CD4-positive, alpha-beta T cell treated with Interleukin-17A for 1 hour (primary cell): ENCODE measurements at regions not wholly inside any gene's neighbourhood (a gene's known extent, or its start where the extent isn't known, plus 50 kb on each side); places are given as distances from the start of the nearest gene placed in this dataset.
"Not testable (repeated sequence)": the region's sequence is repeated elsewhere in the genome, so short reads cannot be mapped to it uniquely, and the experiment has no call there.

Experiments
- DNase-seq: peaks from one replicate; pipeline ENCODE4 v3.0.0-alpha.2; 2020

DNA sequence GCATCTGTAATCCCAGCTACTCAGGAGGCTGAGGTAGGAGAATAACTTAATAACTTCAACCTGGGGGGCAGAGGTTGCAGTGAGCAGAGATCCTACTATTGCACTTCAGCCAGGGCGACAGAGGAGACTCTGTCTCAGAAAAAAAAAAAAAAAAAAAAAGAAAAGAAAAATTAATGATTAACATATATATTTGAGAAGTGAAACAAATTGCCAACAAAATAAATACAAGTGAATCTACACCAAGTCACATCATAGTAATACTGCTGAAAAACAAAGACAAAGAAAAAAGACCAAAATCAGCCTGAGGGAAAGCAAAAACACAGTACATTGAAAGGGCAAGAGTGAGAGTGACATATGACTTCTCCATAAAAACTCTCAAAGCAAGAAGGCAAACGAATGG is 123.7 kb downstream of the CASP12 start:
- DNase-seq = no peak

DNA sequence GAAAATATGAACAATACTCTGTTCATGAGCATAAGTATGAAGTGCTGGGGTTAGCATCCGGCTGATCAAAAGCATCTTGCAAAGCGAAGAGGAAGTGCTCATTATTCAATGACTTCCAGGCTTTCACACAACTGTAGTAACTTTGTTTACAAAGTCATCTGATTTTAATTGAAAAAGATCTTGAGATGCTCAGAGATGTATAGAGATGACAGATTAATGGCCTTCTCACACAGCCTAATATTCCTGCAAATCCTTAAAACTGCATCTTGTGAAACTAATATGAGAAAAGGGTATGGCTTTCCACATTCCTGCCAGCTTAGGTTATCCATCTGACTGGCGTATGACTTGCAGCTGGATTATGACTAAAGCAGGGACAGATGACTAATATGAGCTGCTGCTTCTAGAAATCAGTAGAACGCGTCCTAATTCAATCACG is 125.4 kb downstream of the CASP12 start:
- peak; percentile 22 for DNase-seq

DNA sequence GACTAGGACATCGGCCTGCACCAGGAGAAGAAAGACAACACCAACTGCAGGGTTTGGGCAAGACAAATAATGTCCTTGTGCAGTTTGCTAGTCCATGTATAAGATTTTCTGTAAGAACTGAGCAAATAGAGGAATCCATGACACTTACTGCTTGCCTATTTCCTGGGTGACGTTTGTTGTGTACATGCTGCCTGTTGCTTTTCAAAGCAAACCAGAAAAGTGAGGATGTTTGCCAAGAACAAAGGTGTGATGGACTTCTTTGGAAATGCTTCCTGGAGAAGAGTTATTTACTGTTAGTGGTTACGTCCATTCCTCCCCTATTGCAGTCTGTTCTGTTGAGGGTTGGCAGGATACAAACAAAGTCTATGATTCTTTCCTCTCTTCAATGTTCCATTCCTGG is 126.5 kb downstream of the CASP12 start:
- no peak for DNase-seq

DNA sequence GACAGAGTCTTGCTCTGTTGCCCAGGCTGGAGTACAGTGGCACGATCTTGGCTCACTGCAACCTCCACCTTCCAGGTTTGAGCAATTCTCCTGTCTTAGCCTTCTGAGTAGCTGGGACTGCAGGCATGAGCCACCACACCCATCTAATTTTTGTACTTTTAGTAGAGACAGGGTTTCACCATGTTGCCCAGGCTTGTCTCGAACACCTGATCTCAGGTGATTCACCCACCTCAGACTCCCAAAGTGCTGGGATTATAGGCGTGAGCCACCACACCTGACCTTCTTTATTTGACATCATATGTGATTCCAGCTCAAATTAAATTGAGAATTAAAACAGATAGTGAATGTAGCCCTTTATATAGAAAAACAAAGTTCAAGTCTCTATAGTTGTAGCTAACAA is 127.2 kb downstream of the CASP12 start:
- DNase-seq = not testable (repeated sequence)

DNA sequence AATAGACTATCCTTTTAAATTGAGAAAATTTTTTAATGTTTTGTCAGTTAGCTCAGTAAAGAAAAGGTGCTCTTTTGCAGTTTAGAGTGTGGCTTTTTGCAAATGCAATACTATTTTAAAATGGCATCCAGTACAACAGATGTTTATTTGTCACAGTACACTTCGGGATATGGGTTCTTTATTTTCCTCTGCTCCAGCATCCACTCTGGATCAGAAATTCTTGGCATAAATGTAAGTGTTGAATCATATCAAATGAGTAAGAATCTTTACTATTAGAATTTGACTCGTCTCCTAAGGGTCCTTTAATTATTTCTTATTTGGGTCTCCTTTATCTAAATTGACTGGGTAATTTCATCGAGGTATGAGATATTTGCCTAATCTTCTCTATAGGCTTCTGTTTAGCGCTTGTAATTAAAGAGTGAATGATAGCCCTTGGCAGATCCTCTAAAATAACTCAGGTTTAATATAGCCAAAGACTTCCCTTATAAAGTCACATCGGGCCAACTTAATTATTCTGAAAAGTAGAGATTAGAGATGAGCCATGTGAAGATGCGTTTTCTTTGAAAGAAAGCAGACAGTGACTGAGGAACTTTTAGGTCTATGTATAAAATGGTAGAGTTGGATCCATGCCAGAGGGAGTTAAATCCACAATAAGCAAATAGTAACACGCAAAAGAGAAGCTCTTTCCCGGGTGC is 132.7 kb downstream of the CASP12 start:
- DNase-seq = no peak

DNA sequence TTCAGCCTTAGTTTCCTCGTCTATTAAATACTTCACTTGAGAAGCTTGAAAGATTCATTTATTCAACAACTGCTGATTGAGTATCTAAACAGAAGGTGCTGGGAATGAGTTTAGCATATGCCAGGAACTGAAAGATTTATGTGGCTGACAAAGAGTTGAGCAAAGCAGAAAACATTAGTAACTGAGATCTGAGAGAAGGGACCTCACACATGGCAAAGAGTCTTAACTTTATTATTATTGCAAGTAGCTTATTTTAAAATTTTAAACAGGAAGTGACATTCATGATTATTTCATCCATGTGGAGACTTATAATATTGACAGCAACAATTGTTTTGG is 133.6 kb downstream of the CASP12 start:
- no peak for DNase-seq

DNA sequence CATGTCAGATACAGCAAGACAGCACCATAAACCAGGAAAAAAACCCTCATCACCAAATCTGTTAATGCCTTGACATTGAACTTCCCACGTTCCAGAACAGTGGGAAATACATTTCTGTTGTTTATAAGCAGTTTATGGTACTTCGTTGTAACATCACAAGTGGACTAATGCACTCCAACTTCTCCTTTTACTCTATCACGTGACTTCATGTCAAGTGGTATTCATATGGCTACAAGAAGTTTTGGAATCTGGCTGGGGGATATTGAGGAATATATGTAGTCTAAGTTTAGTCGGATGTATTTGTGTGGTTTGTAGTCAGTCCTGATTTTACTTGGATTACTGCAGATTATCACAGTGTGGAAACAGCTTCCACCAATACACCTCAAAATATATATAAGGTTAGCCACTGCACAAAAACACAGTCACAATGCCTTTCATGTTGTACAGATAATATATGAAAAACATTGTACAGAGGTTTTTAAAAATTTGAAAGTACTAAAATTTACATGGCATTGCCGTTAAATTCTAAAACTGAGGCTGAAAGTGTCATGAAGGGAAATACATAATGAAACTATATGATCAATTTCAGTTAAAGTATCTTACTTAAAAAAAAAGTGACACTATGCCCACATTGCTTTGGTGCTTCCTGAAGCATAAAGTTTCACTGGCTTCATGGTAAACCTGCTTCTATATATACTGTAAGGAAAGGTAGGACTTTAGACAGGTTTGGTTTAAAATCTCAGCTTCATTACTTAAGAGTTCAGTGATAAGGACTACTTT is 134.1 kb downstream of the CASP12 start:
- DNase-seq = no peak

DNA sequence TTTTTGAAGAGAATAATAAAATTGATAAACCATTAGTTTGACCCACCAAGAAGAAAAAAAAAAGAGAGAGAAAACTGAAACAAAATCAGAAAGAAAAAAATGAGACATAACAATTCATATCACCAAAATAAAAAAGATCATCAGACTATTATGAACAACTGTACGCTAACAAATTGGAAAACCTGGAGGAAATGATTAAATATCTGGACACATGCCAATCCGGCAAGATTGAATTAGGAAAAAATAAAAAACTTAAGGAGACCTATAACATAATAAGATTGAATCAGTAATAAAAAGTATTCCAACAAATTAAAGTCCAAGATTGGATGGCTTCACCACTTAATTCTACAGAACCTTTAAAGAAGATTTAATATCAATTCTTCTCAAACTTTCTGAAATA is 136.7 kb downstream of the CASP12 start:
- no peak for DNase-seq

DNA sequence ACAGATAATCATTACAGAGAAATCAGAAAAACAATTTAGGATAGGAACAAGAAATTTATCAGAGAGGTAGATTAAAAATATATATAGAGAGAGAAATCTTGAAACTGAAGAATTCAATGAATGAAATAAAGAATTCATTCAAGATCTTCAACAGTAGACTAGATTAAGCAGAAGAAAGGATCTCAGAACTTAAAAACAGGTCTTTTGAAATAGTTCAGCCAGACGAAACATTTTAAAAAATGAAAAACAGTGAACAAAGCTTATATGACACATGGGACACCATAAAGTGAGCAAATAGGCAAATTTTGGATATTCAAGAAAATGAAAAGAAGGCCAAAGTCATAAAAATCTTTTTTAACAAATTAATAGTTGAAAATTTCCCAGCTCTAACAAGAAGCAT is 138.8 kb downstream of the CASP12 start:
- no peak for DNase-seq

DNA sequence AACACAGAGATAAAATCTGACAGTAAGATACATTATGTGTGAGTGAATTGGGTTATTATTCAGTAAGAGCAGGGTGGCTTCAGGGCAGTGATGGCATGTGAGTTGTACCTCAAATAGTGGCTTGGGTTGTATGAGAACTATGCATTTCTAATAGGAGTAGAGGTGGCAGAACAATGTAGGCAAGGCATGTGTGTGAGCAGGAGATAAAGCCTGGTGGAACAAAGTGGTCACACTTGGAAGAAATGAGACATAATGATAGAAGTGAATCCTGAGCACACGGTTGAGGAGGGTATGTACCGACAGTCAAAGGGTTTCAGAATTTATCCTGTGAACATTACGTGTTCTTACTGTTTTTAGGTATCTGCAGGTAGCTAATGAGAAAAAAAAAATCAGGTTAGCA is 159.3 kb downstream of the CASP12 start:
- no peak for DNase-seq

DNA sequence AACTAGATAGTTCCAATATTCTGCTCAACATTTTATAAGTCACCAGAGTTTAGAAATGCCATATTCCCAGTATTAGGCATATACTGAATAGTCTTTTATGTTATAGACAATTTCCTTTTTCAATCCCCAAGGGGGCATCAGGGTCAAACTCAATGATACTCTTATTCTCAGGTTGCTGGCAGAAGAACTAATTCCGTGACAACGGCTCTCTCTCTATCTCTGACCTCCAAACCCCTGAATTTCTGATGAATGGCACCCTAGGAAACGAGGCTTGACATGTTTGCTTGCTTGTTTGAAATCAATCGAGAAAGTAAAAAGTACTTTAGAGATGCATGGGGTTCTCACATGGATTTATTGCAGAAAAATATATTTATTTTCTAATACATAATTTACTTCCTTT is 160.1 kb downstream of the CASP12 start:
- DNase-seq = no peak

DNA sequence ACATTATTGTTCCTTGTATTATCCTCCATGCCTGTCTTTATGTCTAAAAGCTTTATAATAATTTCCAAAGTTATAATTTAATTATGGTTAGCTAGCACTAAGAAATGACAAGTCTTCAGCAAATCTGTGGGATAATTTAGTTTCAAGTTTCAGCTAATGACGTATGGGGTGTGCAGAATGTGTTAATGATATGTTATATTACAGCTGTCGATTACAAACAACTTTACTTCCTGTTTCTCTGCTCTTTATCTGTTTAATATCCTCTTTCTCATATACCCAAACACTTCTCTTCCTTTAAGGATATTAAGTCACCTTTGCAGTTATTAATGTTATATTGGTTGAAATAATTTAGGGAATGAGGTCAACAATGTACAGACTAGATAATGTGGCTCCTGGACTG is 161.8 kb downstream of the CASP12 start:
- DNase-seq = peak; percentile 12

DNA sequence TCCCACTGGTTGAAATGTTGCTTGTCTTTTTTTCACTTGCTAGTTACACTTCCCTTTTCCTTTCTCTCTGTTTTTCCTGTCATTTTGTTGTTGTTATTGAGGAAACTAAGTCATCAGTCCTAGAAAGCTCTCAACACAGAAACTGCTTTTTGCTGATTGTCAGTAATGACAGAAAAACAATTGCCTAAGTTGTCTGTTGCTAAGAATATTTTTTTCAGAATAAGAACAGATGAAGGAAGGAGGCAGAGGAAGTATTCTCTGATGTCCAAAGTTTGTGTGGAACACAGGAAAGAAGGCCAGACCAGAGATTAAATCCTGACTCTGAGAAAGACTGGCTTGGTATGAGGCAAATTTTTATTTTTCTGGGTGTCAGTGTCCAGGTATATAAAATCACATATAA is 163.3 kb downstream of the CASP12 start:
- no peak for DNase-seq

DNA sequence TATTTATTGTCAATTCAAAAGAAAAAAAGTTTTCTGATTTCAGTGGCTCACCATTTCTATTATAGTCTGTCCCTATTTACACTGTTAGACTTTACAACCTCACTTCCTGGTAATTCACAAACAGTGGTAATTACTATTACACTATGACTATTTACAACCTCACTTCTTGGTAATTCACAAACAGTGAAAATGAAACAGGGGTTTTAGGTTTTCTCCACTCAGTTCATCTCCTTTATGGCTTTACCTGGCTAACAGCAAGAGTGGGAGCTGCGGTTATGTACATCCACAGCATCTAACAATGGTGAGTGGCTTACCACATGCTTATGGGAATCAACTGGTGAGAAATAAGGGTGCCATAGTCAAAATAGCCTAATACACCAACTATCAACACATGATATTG is 166.4 kb downstream of the CASP12 start:
- no peak for DNase-seq

DNA sequence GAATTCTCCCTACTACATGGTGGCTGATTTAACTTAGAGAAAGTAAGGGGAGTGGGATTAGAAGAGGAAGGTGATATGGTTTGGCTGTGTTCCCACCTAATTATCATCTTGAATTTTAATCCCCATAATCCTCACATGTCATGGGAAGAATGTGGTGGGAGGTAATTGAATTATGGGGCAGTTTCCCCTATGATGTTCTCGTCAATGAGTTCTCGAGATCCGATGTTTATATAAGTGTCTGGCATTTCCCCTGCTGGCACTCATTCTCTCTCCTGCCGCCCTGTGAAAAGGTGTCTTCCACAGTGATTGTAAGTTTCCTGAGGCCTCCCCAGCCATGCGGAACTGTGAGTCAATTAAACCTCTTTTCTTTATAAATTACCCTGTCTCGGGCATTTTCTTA is 169.3 kb downstream of the CASP12 start:
- DNase-seq = no peak

DNA sequence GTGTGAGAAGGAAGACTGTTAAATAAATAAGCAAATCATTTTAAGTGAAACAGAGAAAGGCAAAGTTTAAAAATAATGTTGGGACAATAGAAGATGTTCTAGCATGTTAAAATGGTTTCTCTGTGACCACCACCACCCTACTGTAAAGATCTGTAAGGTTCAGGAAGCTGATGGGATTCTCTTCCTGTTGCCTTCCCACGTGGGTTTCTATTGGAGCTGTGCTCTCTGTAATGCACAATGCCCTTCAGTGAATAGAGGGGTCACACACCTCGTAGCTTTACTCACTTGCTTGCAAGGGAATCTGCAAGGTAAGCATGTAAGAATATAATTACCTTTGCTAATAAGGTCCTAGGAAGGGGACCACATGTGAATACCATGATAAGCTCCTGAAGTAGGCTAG is 170.5 kb downstream of the CASP12 start:
- DNase-seq = no peak

DNA sequence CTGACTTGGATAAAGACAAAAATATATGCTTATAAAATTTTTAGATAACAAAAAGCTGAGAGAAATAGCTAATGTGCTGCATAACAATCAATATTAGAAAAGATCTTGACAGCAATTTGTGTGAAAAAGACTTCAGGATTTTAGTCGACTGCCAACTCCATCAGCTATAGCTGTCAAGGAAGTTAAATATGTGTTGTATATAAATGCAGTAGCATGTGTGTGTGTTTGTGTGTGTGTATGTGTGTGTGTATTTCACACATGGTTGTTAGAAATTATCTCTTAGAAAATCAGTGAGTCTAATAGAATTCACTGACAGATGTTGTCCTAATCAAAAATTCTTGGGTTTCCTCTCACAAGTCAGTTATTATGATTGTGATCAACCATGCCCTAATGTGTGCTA is 171.2 kb downstream of the CASP12 start:
- DNase-seq = no peak

DNA sequence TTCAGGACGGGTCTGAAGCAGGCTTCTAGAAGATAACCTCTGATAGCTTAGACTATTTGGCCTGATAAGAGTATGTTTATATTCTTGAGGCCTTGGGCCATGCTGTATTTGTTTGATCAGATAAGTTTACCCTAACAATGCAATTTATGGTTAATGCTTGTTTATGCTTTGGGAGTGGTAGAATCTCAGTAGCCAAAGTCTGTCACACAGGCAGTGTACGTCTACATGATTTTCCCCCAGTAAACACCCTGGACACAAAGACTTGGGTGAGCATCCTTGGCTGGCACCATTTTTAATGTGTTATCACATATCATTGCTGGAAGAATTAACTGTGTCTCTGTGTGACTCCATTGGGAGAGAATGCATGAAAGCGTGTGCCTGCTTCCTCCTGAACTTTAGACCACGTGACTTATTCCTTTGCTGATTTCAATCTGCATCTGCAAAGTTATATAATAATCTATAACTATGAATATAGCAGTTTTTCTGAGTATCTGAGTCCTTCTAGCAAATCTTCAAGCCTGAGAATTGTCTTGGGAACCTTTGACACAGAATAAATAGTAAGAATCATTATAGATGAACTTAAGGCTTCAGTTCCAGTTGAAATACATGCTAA is 172.4 kb downstream of the CASP12 start:
- no peak for DNase-seq

DNA sequence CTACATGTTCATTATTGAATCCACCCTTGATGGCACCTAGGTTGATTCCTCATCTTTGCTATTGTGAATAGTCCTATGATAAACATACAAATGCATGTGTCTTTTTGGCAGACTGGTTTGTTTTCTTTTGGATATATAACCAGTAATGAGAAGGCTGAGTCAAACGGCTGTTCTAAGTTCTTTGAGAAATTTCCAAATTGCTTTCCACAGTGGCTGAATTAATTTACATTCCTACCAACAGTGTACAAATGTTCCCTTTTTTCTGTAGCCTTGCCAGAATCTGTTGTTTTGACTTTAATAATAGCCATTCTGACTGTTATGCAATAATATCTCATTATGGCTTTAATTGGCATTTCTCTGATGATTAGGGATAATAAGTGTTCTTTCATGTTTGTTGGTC is 184.9 kb downstream of the CASP12 start:
- no peak for DNase-seq

DNA sequence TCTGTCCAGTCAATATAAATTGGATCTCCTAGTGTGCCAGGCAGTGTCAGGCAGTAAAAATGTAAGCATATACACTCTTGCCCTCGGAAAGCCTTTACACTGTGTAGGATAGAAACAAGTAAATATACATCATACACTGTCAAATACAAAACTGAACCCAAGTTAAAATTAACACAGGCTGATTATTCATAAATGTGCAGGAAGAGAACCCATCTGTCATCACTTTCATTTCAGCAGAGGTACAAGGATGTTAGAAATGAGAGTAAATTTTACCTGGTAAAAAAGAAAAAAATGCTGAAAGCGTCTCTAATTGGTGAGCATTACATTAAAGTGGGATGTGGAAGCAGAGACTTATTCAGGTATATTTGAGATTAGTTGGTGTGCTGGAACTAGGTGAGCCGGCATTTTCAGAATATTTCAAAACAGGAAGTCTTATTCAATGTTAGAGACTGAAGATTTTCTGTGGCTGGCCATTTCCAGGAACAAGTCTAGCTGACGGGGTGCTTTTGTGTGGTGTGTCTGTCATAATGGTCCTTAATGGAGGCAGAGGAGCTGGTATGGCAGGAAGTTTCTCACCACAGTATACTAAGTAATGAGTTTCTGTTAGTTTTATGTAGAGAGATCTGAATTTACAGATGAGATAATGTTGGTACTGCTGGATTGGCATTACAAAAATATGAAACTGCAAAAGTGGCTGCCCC is 192.6 kb downstream of the CASP12 start:
- DNase-seq = peak; percentile 89

DNA sequence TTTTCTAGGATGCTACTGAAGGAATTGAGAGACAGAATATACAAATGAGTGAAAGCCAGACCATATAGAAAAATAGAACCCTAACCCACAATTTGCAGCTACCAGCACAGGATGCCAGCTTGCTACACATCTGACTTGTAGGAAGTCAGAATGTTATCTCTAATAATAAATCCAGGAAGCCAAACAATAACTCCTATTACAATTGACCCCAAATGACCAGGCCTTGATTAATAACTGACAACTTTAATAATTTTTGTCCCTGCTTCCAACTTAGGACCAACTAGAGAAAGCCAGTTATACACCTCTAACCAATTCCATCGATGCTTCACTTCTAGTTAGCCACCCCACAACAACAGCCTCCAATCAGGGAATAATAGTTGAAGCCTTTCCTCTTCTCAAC is 193.4 kb downstream of the CASP12 start:
- DNase-seq = peak; percentile 3

DNA sequence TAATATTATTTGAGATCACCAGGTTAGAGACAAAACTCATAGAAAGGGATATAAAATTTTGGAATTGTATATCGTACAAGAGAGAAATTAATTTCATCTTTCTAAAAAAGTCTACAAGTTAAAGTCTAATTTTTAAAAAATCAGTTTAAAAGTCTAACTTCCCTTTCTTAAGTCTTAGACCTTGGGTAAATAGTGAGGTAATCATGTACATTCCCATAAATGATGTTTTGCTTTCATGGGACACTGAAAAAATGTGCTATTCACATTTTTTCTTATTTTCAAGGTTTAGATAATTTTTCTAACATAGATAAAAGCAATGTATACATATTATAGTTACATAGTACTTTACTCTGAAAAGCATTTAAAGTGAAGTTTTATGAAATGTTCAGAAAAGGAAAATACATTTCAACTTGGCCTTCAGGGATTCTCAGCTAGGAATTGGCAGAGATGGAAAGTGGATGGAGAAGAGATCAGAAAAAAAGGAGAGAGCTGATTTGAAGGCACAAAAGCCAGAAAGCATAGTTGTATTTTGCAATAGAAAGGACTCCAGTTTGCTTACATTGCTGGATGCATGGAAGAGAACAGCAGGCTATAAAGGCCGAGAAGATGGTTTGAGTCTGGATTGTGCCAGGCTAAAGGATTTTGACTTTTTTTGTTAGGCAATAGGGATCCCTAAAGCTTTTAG is 194.0 kb downstream of the CASP12 start:
- no peak for DNase-seq

DNA sequence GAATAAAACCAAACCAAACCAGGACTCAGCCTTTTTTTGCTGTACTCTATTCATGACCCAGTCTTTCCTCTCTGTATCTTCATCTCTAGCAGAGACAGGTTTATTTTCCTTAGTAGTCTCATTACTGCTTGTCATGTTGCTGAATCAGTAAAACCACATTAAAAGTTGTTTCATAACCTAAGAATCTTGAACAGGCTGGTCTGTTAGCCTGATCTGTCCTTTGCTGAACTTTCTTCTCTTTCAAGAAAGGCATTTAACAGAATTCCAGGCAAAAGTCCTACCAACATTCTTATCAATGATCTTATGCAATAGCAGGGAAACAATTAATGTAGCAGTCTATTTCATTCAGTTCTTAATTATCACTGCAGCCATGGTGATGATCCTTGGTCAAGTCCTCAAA is 197.7 kb downstream of the CASP12 start:
- peak; percentile 21 for DNase-seq
